Left renal pelvis (tissue), 4 donors: ENCODE measurements at regions not wholly inside any gene's neighbourhood (a gene's known extent, or its start where the extent isn't known, plus 50 kb on each side); places are given as distances from the start of the nearest gene placed in this dataset.
"Not testable (repeated sequence)": the region's sequence is repeated elsewhere in the genome, so short reads cannot be mapped to it uniquely, and the experiment has no call there.

Experiments
- DNase-seq, 4 donors: peaks; one replicate each; pipeline ENCODE4 v3.0.0-alpha.2; 2013; ENCODE audit warnings: low read depth in 4 of 4, low spot score in 3 of 4

DNA sequence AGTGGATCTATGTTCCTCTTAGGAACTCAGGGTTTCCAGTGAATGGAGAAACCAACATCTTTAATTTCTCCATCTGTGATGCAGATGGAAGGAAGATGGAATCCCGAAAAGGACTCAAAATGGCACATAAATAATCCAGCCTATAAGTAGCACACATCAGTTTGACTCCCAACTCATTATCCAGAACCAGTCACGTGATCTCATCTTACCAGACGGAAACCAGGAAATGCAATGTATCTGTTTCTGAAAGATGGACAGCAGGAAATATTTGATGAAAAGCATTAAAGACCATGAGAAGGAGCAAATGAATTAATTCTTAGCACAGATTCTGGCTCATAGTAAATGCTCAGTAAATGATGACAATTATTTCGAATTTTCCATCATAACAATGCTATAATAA is 443.1 kb upstream of the FMR1 start:
- no peak for DNase-seq

DNA sequence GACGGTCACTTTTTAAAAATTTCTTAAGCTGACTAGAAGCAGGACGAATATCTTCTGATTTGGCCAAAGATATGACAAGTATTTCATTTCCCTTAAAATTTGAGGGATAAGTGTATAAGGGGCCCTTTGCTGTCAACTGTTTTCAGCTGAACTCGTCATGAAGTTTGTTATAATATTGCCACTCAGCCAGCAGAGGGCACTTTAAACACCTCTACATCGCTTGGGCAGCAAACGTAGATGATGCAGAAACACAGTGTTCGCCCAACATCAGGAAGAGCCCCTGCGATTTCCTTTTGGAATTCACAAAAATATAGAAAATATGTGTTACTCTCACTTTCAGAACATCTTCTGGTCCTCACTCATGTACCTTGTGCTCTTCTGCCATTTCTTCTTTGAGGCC is 435.7 kb upstream of the FMR1 start:
- no peak for DNase-seq

DNA sequence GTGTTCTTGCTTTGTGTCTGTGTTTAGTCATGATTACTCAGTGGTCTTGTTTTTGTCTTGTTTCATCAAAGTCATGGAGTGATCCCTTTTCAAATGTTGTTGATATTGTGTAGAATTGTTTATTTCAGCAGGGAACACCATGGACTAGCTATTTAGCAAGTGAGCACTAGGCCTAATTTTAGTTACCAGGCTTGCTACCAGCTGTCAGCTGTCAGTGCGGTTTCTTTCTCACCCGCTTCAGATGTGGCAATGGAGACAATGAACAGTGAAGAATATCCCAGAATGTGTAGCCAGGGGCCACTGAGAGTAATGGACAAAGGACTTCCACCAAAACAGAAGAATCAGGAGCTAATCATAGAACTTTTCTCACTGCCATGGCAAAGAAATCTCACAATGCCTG is 432.8 kb upstream of the FMR1 start:
- no peak for DNase-seq

DNA sequence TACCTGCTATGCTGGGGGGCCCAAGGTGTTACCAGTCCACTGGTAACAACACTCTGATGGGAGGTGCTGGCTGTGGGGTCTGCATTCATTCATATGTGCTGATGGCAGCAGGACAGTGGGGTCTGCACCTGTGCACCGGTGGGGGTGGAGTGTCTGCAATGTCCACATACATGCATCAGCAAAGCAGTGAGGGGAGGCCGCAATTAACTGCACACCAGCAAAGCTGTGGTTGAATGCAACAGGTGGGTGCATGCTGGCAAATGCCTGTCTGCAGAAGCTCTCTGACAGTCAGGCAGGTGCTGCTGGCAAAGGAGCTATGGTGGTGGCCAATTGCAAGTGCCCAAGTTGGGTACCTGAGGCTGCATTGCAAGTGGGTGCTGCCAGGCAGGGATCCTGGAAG is 426.5 kb upstream of the FMR1 start:
- DNase-seq = no peak

- DNase-seq = no peak
Observed at GRCh38 chrX:147494365-147494764, 417.4 kb upstream of the FMR1 start.

DNA sequence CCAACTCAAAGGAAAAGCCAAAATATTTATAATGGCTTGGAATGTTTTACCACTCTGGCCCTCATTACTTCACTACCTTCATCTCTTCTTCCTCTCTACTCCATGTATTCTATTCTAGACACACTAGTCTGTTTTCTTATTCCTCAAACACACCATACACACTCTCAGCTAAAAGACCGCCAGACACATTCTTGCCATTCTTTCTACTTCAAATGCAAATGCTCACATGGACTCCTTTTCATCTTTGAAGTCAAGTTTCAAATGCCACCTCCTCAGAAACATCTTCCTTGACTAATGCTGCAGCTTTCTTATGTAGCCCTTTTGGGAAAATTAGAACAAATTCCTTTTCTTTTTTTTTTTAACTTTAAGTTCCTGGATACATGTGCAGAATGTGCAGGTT is 412.9 kb upstream of the FMR1 start:
- no peak for DNase-seq

- no peak for DNase-seq
Observed at GRCh38 chrX:147522981-147523380, 388.7 kb upstream of the FMR1 start.

DNA sequence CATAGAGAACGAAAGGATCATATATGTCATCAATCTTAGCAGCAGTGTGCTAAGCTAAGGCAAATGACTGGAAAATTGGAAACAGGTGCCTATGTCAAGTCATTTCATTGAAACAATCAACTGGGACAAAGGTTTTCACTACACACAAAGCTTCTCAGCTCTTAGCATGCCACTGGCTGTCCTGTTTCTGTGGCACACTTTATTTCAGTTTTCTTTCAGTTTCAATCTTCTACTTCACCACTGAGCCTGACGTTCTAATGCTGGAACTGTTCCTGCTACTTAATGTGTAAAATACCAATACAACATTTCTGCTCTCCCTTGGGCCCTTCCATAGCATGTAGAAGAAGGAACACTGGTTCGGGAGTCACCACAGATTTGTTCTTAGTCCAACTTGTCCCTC is 378.3 kb upstream of the FMR1 start:
- DNase-seq = no peak

- no peak for DNase-seq
Observed at GRCh38 chrX:147537172-147537571, 374.5 kb upstream of the FMR1 start.

DNA sequence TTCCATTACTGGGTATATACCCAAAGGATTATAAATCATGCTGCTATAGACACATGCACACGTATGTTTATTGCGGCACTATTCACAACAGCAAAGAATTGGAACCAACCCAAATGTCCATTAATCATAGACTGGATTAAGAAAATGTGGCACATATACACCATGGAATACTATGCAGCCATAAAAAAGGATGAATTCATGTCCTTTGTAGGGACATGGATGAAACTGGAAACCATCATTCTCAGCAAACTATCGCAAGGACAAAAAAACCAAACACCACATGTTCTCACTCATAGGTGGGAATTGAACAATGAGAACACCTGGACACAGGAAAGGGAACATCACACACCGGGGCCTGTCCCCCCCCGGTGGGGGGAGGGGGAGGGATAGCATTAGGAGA is 363.7 kb upstream of the FMR1 start:
- not testable (repeated sequence) for DNase-seq

DNA sequence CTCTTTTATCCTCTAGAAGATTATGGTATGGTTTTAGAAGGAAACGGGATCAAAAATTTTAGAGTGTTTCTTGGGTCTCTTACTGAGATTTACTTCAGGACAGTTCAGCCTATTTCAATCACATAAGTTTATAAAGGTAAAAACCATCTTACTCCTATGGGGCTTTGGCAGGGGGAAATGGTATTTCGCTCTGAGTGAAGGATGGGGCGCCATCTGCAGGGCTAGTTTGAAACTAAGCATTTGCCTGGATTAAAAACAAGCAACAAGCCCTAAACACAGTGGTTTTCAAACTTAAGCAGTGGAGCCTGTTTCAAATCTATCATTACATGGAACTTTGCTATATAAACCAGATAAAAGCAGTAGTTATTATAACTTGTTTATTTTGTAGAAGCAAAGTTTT is 361.5 kb upstream of the FMR1 start:
- DNase-seq = peak in 1 of 4 donors; percentile 3

- DNase-seq = no peak
Observed at GRCh38 chrX:147559191-147559590, 352.5 kb upstream of the FMR1 start.

DNA sequence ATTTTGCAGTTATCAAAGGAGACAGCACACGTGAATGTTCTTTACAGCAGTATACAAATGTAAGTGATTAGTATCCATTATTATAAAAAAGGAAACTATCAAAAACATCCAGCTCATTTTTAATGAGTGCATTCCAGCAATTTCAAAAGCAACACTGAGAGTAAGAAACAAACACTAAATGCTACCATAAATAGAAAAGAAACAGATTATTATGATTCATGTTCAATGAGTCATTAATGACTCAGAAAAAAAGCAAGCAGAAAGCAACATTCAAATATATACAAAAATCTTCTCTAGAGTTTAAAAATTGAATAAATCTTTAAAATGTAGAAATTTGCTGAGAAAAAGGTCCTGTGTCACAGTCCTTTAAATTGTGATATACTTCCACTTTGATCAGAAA is 346.5 kb upstream of the FMR1 start:
- no peak for DNase-seq

DNA sequence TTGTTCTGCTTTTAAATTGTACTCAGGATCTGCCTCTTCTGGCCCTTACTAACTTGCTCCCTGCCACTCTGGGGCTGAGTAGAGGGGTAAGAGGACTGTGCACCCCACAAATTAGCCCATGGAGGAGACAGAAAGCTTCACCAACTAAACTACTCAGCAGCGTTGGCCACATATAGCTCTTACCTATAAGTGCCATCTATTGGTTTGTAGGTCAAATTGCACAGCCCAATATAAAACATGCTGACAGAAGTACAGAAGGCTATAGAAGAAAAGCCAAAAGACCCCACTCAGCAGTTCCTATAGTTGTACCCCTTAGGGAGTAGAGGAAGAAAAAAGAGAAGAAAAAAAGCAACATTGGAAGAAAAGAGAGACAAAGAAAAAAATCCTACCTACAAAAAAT is 341.2 kb upstream of the FMR1 start:
- DNase-seq = no peak

DNA sequence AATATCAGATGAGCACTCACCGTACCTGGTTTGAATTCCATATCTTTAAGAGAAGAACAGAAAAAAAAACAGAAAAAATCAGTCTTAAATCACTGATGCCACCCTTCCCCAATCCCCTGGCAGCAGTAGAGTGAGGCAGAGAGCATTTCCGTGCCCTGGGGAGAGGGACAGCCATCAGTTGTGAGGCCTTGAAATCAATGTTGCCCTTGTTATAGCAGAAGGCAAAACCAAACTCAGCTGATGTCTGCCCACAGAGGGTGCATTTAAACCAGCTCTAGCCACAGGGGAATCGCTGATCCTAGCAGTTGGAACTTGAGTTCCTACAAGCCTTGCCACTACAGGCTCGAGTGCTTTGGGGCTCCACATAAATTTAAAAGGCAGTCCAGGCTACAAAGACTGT is 338.5 kb upstream of the FMR1 start:
- DNase-seq = no peak

GRCh38 chrX:147602176-147602696 is 309.5 kb upstream of the FMR1 start:
- no peak for DNase-seq

DNA sequence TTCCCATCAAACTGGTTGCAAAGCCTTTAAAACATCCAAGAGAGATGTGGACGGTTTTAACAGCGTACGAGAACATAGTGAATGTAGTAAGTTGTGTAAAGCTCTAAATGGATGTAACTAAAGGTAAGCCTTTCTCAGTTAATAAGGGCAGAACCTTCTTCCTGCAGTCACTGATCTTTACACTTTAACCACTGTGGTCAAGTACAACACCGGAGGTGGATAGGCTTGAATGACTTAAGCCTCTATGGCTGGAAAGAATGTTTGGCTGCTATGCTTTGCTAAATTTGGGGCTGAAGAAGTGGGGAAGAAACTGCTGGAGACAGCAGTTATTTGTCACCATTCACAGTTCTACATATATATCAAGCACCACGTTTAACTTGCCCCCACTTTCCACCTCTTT is 285.1 kb upstream of the FMR1 start:
- DNase-seq = no peak

DNA sequence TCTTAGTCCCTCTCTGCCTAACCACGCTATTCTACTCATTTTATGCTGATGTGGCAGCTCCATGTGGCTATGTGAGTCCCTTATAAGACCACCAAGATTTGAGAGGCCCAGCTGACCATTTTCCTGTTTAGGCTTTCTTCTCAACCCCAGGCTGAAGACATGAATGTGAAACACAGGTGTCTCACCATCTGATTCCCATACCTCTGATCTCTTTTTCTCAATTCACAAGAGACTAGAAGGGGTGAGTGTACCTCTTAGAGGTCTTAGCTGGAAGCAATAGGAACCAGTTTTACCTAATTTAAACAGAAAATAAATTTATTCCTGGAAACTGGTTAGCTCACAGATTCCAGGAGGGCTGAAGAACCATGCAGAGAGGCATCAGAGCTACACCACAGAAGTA is 276.5 kb upstream of the FMR1 start:
- DNase-seq = no peak

- DNase-seq = no peak
Observed at GRCh38 chrX:147637190-147637589, 274.5 kb upstream of the FMR1 start.

GRCh38 chrX:147646949-147647723 is 264.6 kb upstream of the FMR1 start:
- DNase-seq = no peak

DNA sequence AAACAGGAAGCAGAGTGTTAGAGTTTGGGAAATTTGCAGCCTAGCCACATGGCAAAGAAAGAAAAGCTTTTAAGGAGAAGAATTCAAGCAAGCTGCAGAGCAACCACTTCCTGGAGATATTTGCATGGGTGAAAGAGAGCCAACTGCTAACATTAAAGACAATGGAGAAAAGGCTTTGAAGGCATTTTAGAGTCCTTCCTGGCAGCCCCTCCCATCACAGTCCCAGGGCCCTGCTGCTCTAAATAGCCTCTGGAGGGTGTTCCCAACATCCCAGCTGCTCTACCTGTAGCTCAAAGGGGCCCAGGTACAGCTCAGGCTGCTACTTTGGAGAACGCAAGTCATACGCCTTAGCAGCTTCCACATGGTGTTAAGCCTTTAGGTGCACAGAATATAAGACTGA is 235.9 kb upstream of the FMR1 start:
- no peak for DNase-seq

DNA sequence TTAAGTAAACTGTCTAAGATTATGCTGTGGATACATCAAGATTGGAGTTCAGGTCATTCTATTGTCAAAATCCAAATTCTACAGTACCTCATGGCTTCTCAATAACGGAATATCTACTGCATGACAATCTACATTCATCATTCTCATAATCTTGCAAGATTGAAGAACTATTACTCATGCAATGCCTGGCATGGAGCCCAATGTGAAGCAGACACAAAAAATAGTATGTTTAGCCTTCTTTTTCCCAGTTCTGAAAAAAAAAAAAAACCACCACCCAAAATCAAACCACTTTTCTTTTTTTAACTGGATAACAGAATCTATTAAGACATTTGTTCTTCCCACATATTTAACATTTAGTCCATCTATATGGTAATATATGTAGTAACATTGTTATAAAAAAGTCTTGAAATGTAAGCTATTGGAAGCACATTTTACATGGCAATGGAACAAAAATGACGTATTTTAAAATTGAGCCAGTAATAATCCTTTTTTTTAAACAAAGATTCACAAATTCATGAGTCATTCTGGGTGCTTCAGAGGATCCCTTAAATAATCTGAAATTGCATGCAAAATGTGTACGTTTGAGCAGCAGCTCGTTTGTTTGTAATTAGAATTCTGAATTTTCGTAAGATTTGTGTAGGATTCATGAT is 232.2 kb upstream of the FMR1 start:
- DNase-seq = no peak
